Nephron progenitor cell (in vitro differentiated cells): ENCODE measurements at regions not wholly inside any gene's neighbourhood (a gene's known extent, or its start where the extent isn't known, plus 50 kb on each side); places are given as distances from the start of the nearest gene placed in this dataset.

ENCODE experiments used
- DNase-seq: peaks from one replicate; pipeline ENCODE4 v3.0.0; 2021
- H3K27ac Mint-ChIP-seq: 2 replicates; pipeline ENCODE4 v1.8.0; 2021; ENCODE audit warnings: mild to moderate bottlenecking, moderate library complexity, mixed read lengths
- H3K27me3 Mint-ChIP-seq: 2 replicates; pipeline ENCODE4 v1.8.0; 2021; ENCODE audit warnings: mild to moderate bottlenecking, low read depth, mixed read lengths; ENCODE audit not compliant: poor library complexity
- H3K36me3 Mint-ChIP-seq: 2 replicates; pipeline ENCODE4 v1.8.0; 2021; ENCODE audit warnings: low read depth, mixed read lengths
- H3K4me1 Mint-ChIP-seq: 2 replicates; pipeline ENCODE4 v1.8.0; 2021; ENCODE audit warnings: mixed read lengths
- H3K4me3 Mint-ChIP-seq: 2 replicates; pipeline ENCODE4 v1.8.0; 2021; ENCODE audit warnings: mild to moderate bottlenecking, moderate library complexity, mixed read lengths
- H3K9me3 Mint-ChIP-seq: 2 replicates; pipeline ENCODE4 v1.8.0; 2021; ENCODE audit warnings: mild to moderate bottlenecking, moderate library complexity, mixed read lengths
- TF ChIP-seq, protein P1 (sequence below): fragments of 200-600 bp; sonication (generic); IDR thresholded peaks from 2 replicates; pipeline ENCODE4 v1.5.0; 2021; ENCODE audit warnings: antibody characterized with exemption

DNA sequence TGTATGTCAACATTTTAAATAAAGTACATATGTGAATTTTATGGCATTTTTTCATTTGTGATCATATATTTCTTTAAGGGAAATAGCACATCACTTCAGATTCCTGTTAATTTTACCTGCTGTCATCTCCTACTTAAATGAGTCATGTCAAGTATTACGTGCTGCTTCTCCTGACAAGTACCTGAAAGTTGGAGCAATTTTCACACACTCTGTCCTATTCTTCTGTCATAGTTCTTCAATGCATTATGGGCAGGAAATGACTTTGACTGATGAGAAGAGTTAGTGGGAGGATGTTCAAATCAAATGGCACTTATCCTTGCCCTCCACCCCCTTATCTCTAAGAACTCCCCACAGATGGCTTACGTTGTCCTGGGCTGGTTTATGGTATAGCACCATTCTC is 64.2 kb upstream of the SYTL5 start:
- TF ChIP-seq, protein P1, sequence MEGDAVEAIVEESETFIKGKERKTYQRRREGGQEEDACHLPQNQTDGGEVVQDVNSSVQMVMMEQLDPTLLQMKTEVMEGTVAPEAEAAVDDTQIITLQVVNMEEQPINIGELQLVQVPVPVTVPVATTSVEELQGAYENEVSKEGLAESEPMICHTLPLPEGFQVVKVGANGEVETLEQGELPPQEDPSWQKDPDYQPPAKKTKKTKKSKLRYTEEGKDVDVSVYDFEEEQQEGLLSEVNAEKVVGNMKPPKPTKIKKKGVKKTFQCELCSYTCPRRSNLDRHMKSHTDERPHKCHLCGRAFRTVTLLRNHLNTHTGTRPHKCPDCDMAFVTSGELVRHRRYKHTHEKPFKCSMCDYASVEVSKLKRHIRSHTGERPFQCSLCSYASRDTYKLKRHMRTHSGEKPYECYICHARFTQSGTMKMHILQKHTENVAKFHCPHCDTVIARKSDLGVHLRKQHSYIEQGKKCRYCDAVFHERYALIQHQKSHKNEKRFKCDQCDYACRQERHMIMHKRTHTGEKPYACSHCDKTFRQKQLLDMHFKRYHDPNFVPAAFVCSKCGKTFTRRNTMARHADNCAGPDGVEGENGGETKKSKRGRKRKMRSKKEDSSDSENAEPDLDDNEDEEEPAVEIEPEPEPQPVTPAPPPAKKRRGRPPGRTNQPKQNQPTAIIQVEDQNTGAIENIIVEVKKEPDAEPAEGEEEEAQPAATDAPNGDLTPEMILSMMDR, result no peak
- peaks cover 3% of the 10 kb centered on the region for H3K36me3 Mint-ChIP-seq
- H3K9me3 Mint-ChIP-seq, result peaks cover 16% of the 10 kb centered on the region
- H3K4me3 Mint-ChIP-seq, result no peak overlapping the region
- no peaks in the 10 kb centered on the region for H3K27me3 Mint-ChIP-seq
- DNase-seq, result no peak
- H3K27ac Mint-ChIP-seq, result no peak overlapping the region
- peaks cover 9% of the 10 kb centered on the region for H3K4me1 Mint-ChIP-seq

DNA sequence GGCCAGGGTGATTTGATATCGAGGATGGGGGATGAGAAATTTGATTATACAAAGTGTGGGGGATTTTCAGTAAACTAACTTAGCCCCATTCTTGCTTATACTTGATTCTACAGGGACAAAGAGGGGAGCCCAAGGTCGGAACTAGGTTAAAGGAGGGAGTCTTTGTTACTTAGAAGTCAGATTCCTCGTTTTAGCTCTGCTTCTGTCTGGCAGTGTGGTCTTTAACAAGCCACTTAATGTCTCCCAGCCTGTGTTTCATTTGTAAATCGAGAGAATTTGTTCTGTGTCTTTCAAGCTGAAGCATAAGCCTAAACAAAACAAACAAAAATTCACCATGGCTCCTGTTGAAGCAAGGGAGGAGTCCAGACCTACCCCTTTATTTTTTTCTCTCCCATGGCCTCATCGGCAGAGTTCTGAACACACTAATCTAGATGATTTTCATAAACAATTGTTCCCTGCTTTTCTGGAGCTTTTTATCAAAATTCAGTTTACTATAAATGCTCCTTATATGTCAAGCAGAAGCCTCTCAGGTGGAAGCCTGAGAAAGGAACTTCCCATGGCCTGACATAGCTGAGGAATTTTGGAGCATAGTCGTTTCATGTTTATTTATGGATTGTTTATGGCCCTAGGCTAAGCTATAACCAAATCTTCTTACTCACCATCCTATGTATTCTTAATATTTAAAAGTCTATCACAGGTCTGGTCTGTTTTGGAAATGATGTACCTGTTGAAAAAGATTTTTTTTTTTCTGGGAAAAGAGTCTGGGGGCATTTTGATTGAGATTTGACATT is 62.6 kb upstream of the SYTL5 start:
- peaks cover 9% of the 10 kb centered on the region for H3K4me1 Mint-ChIP-seq
- H3K36me3 Mint-ChIP-seq, result peaks cover 7% of the 10 kb centered on the region
- no peak for DNase-seq
- TF ChIP-seq, protein P1, result no peak
- no peak overlapping the region for H3K4me3 Mint-ChIP-seq
- H3K9me3 Mint-ChIP-seq, result peaks cover 20% of the 10 kb centered on the region
- no peaks in the 10 kb centered on the region for H3K27me3 Mint-ChIP-seq
- H3K27ac Mint-ChIP-seq, result peak overlapping the region; percentile 5

DNA sequence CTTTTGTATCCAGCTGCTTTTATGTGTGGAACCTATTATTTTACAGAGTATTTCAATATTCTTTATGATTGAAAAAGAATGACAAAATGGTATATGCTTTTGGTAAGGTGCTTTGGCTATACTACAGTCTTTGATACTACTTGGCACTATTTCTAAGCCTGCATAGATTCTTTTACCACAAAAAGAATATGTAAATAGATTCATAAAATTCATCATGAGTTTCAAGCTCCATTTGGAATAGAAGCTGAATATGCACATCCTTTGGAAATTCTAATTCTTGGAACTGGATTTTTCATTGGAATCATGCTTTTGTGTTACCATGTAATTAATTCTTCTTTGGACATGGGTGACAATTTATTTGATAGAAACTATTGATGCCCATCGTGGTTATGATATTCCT is 60.2 kb upstream of the SYTL5 start:
- H3K27ac Mint-ChIP-seq, result no peak overlapping the region
- peaks cover 18% of the 10 kb centered on the region for H3K9me3 Mint-ChIP-seq
- H3K36me3 Mint-ChIP-seq, result peaks cover 7% of the 10 kb centered on the region
- TF ChIP-seq, protein P1, result no peak
- H3K4me3 Mint-ChIP-seq, result no peak overlapping the region
- DNase-seq, result no peak
- H3K4me1 Mint-ChIP-seq, result peaks cover 9% of the 10 kb centered on the region
- H3K27me3 Mint-ChIP-seq, result no peaks in the 10 kb centered on the region

DNA sequence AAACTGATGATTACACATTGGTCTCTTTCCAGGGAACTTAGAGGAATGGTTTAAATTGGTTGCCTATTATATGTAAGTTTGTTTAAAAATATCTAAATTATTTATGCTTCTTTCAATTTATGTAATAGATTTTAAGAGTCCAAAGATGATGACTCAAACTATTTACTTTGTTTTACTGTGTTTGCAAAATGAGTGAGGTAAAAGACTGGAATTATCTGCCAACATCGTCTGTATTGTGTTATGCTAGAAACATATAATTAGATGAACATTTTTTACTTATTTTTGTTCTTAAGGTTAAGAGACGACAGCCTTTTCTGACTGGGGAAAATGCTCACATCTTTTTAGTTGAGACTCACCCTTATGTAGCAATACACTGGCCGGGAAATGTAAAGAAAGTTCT is 51.1 kb upstream of the SYTL5 start:
- TF ChIP-seq, protein P1, result no peak
- Mint-ChIP-seq H3K9me3 (peaks cover 18% of the 10 kb centered on the region), H3K4me3 (no peak overlapping the region), H3K27ac (no peak overlapping the region), H3K4me1 (peaks cover 20% of the 10 kb centered on the region), H3K36me3 (no peaks in the 10 kb centered on the region), H3K27me3 (no peaks in the 10 kb centered on the region)
- DNase-seq, result no peak

DNA sequence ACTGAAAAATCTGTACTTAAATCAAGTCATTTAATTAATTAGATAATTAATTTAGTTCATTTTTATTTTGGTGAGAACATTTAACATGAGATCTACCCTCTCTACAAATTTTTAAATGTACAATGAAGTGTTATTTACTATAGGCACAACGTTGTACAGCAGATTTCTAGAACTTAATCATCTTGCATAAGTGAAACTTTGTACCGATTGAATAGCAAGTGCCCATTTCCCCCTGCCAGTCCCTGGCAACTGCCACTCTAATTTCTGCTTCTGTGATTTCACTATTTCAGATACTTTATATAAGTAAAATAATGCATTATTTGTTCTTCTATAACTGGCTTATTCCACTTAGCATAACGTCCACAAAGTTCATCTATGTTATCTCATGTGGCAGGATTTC is 50.1 kb upstream of the SYTL5 start:
- no peaks in the 10 kb centered on the region for H3K36me3 Mint-ChIP-seq
- peaks cover 24% of the 10 kb centered on the region for H3K9me3 Mint-ChIP-seq
- no peak overlapping the region for H3K27ac Mint-ChIP-seq
- no peaks in the 10 kb centered on the region for H3K27me3 Mint-ChIP-seq
- no peak for DNase-seq
- TF ChIP-seq, protein P1, result no peak
- H3K4me3 Mint-ChIP-seq, result no peak overlapping the region
- peaks cover 22% of the 10 kb centered on the region for H3K4me1 Mint-ChIP-seq
